Epithelial cell of esophagus (primary cell): ENCODE measurements at regions not wholly inside any gene's neighbourhood (a gene's known extent, or its start where the extent isn't known, plus 50 kb on each side); places are given as distances from the start of the nearest gene placed in this dataset.
"Not testable (repeated sequence)": the region's sequence is repeated elsewhere in the genome, so short reads cannot be mapped to it uniquely, and the experiment has no call there.

Experiments used
- DNase-seq: peaks from one replicate; pipeline ENCODE4 v3.0.0; 2010; ENCODE audit warnings: low read depth
- H3K4me3 ChIP-seq: 2 replicates; pipeline ENCODE4 v1.5.1; 2011; ENCODE audit warnings: mild to moderate bottlenecking, low read length, control low read depth
- CTCF ChIP-seq: IDR thresholded peaks from 2 replicates; pipeline ENCODE4 v1.5.1; 2011; ENCODE audit warnings: low read depth, mild to moderate bottlenecking, low read length, control low read depth, inconsistent platforms; ENCODE audit not compliant: insufficient read depth; ENCODE audit errors: missing control alignments

DNA sequence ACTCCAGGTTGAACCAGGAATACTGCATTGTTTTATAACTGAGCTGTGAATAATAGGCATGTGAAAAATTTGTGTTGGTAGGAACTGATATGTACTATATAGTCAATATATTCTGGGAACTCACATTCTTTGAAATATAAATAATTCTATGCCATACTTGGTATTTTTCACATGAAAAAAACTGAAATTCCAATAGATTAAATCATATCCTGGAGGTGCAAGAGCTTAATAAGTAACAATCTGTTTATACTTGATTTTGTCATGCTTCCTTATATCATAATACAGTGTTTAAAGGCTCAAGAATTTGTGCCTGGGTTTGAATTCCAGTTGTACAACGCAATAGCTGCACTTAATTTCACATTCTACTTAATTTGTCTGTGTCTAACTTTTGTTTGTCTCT is 387.0 kb downstream of the USP25 start:
- peak; percentile 47 for DNase-seq
- no peak overlapping the region for H3K4me3 ChIP-seq
- TF ChIP-seq CTCF, result no peak

DNA sequence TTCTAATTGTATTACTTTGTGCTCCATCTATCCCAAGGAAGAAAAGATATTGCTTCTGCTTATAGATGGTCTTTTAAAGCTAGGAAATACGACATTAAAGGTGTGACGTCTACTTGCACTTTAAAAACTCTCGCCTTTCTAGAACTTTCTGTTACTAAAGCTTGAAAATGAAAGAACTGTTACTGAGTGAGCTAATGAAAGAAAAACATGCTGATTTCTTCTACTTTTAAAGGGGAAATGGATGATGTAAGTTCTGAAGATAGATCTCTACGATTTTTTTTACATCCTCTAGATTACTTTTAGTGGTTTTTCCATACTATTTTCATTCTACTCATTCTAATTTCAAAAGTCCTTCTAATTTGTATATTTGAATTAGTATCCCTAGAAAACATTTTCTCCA is 387.5 kb downstream of the USP25 start:
- no peak for TF ChIP-seq CTCF
- H3K4me3 ChIP-seq, result no peak overlapping the region
- DNase-seq, result no peak

DNA sequence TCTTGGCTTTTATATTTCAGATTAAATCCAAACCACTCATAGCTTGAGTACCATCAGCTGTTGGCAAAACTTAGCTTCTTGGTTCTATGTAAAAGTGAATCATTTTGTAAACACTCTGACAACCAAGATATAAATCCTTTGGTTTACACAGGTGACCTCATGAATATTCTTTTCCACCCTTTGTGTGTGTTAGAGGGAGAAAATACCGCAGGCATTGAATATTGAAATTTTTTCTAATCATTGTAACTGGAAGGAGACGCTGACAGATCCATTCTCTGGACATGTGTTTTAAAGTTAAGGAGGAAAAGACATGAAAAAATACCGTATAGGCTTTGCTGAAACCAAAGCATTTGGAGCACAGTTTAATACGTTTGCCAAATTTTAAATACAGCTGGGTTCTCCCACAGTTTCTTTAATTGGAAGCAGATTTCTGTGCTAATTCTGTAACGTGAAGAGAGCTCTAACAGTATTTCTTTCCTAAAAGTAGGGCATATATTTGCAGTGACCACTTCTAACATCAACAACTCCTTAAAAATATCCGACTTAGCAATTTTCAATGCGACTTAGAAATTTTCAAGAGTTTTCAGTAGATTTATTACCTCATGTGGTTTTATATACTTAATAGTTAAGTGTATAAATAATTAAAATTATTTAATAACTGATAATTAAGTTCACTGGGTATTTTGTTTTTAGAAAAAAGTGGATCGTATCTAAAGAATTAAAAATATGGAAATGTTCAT is 388.2 kb downstream of the USP25 start:
- TF ChIP-seq CTCF, result no peak
- peak; percentile 76 for DNase-seq
- no peak overlapping the region for H3K4me3 ChIP-seq

GRCh38 chr21:16124378-16125138 is 394.8 kb downstream of the USP25 start:
- TF ChIP-seq CTCF, result no peak
- H3K4me3 ChIP-seq, result no peak overlapping the region
- peak; percentile 90 for DNase-seq

GRCh38 chr21:16125274-16125673 is 395.5 kb downstream of the USP25 start:
- no peak for DNase-seq
- H3K4me3 ChIP-seq, result no peak overlapping the region
- TF ChIP-seq CTCF, result no peak

DNA sequence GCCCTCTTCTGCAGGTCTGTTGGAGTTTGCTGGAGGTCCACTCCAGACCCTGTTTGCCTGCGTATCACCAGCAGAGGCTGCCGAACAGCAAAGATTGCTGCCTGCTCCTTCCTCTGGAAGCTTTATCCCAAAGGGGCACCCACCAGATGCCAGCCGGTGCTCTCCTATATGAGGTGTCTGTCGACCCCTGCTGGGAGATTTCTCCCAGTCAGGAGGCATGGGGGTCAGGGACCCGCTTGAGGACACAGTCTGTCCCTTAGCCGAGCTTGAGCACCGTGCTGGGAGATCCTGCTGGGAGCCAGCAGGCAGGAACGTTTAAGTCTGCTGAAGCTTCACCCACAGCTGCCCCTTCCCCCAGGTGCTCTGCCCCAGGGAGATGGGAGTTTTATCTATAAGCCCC is 402.7 kb downstream of the USP25 start:
- not testable (repeated sequence) for DNase-seq, H3K4me3 ChIP-seq

GRCh38 chr21:16133248-16133647 is 403.5 kb downstream of the USP25 start:
- no peak for DNase-seq
- no peak for TF ChIP-seq CTCF
- no peak overlapping the region for H3K4me3 ChIP-seq
